ENCODE measurements at regions not wholly inside any gene's neighbourhood (a gene's known extent, or its start where the extent isn't known, plus 50 kb on each side); places are given as distances from the start of the nearest gene placed in this dataset.

DNA sequence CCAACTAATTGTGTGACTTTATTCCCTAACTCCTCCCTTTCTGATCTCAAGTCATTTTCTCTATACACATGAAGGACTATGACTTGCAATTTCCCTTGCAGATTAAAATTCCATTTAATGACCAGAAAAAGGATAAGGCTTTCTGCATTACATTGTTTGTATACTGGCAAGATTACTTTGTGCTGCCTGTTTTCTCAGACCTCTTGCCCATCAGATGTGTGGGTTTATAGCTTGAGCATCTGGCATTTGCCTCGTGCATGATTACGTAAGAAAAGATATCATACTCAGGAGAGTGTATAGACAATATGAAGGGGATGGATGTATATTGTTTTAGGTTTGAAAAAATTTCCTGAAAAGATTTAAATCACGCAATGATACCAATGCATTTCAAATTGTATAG is 593.8 kb upstream of the SLIT2 start:
- H3K9ac ChIP-seq (ENCODE audit: control insufficient read depth, insufficient read depth, low read length) = no peak overlapping the region
- H3K4me2 ChIP-seq (ENCODE audit: control insufficient read depth, insufficient read depth) = no peak overlapping the region
- no peaks in the 10 kb centered on the region for H3K79me2 ChIP-seq (ENCODE audit: control insufficient read depth, insufficient read depth, low read length)
- H3K36me3 ChIP-seq (ENCODE audit: control insufficient read depth in 2 of 2, insufficient read depth in 2 of 2, low read length in 1 of 2) = no peaks in the 10 kb centered on the region
- RAD21 ChIA-PET (ENCODE audit: unreplicated experiment) = no interaction called here
- H3K27ac ChIP-seq (ENCODE audit: control insufficient read depth, insufficient read depth) = no peak overlapping the region
- H3K4me3 ChIP-seq = no peak overlapping the region
- SMC1A ChIA-PET (ENCODE audit: uncharacterized antibody, unreplicated experiment) = no interaction called here
- H3K9me3 ChIP-seq (replicated peaks; ENCODE audit: control insufficient read depth, insufficient read depth, low read length) = no peaks in the 10 kb centered on the region
- TF ChIP-seq NR2C2 (IDR thresholded peaks at IDR 0.05; ENCODE audit: borderline replicate concordance, control insufficient read depth, insufficient read length, low read depth) = no peak
- no peak for TF ChIP-seq SP1 (IDR thresholded peaks at IDR 0.05; ENCODE audit: low read depth, low read length)
- TF ChIP-seq, protein P1, sequence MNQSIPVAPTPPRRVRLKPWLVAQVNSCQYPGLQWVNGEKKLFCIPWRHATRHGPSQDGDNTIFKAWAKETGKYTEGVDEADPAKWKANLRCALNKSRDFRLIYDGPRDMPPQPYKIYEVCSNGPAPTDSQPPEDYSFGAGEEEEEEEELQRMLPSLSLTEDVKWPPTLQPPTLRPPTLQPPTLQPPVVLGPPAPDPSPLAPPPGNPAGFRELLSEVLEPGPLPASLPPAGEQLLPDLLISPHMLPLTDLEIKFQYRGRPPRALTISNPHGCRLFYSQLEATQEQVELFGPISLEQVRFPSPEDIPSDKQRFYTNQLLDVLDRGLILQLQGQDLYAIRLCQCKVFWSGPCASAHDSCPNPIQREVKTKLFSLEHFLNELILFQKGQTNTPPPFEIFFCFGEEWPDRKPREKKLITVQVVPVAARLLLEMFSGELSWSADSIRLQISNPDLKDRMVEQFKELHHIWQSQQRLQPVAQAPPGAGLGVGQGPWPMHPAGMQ (IDR thresholded peaks at IDR 0.05; ENCODE audit: borderline replicate concordance) = no peak
- TF ChIP-seq BHLHE40 (IDR thresholded peaks at IDR 0.05; ENCODE audit: borderline replicate concordance in 1 of 2, low read depth in 2 of 2, low read length in 1 of 2) = no peak
- no peak for TF ChIP-seq TCF12 (IDR thresholded peaks at IDR 0.05; ENCODE audit: low read depth, low read length)
- TF ChIP-seq FOXM1 (IDR thresholded peaks at IDR 0.05; ENCODE audit: low read depth, low read length) = no peak
- TF ChIP-seq PRDM15 (CRISPR knock-in tag; IDR thresholded peaks at IDR 0.05) = no peak
- no peak for TF ChIP-seq RAD21 (IDR thresholded peaks at IDR 0.05; ENCODE audit: insufficient read depth, low read depth, low read length)
- TF ChIP-seq MTA3 (IDR thresholded peaks at IDR 0.05; ENCODE audit: borderline replicate concordance, low read length) = no peak
- TF ChIP-seq IRF3 (IDR thresholded peaks at IDR 0.05) = no peak
- no peak overlapping the region for H2AFZ ChIP-seq (ENCODE audit: control insufficient read depth, low read depth, low read length)
- ATAC-seq = no peak
- H3K27me3 ChIP-seq (replicated peaks in 1 of 2; ENCODE audit: control insufficient read depth in 2 of 2, insufficient read depth in 2 of 2, low read length in 1 of 2) = no peaks in the 10 kb centered on the region
- POLR2A ChIA-PET = no interaction called here
- no peaks in the 10 kb centered on the region for H4K20me1 ChIP-seq (ENCODE audit: control insufficient read depth, insufficient read depth)
- BruUV-seq (replicated peaks) = no TSS peak
- in situ Hi-C loops (cut with MboI) = no loop called here
- WGBS (ENCODE audit: insufficient coverage, insufficient replicate concordance, low lambda C conversion rate, missing lambda C conversion rate) = 18% methylated on average over 3 of the region's 3 CpGs
- DNase-seq (ENCODE audit: low read depth, low spot score) = no peak
- intact Hi-C loops (cut with micrococcal nuclease; ENCODE audit: unreplicated experiment) = no loop called here
- H3K4me1 ChIP-seq (ENCODE audit: control insufficient read depth, insufficient read depth, low read length) = no peaks in the 10 kb centered on the region
- CTCF ChIA-PET = no interaction called here
- no peak for FAIRE-seq

All from GM12878 (cell line).